Progenitor cell of endocrine pancreas (in vitro differentiated cells): ENCODE measurements at regions not wholly inside any gene's neighbourhood (a gene's known extent, or its start where the extent isn't known, plus 50 kb on each side); places are given as distances from the start of the nearest gene placed in this dataset.

Experiments
- DNase-seq: peaks from one replicate; pipeline ENCODE4 v3.0.0; 2021; ENCODE audit warnings: low spot score; ENCODE audit not compliant: unreplicated experiment
- H3K27ac Mint-ChIP-seq: 2 replicates; pipeline ENCODE4 v1.8.0; 2021; ENCODE audit warnings: mild to moderate bottlenecking, moderate library complexity, mixed read lengths
- H3K27me3 Mint-ChIP-seq: 2 replicates; pipeline ENCODE4 v1.8.0; 2021; ENCODE audit warnings: mixed read lengths
- H3K36me3 Mint-ChIP-seq: 2 replicates; pipeline ENCODE4 v1.8.0; 2022; ENCODE audit warnings: mixed read lengths; ENCODE audit not compliant: insufficient read depth
- H3K4me1 Mint-ChIP-seq: 2 replicates; pipeline ENCODE4 v1.8.0; 2021; ENCODE audit warnings: low read depth, mixed read lengths
- H3K4me3 Mint-ChIP-seq: 2 replicates; pipeline ENCODE4 v1.8.0; 2021; ENCODE audit warnings: low read depth, mild to moderate bottlenecking, moderate library complexity, mixed read lengths
- H3K9me3 Mint-ChIP-seq: 2 replicates; pipeline ENCODE4 v1.8.0; 2021; ENCODE audit warnings: low read depth, mixed read lengths
- CTCF ChIP-seq: fragments of 200-600 bp; sonication (generic); IDR thresholded peaks from one replicate; pipeline ENCODE4 v1.5.0; 2021; ENCODE audit warnings: antibody characterized with exemption, mild to moderate bottlenecking; ENCODE audit not compliant: unreplicated experiment

GRCh38 chr20:55251170-55251569, 754.1 kb downstream of the CBLN4 start:
- H3K9me3 Mint-ChIP-seq: peaks cover 15% of the 10 kb centered on the region
- H3K4me3 Mint-ChIP-seq: no peak overlapping the region
- no peaks in the 10 kb centered on the region for H3K36me3 Mint-ChIP-seq

GRCh38 chr20:55242853-55243252, 762.5 kb downstream of the CBLN4 start:
- no peak for TF ChIP-seq CTCF
- Mint-ChIP-seq H3K27ac (no peak overlapping the region), H3K4me3 (no peak overlapping the region), H3K36me3 (no peaks in the 10 kb centered on the region), H3K27me3 (no peaks in the 10 kb centered on the region), H3K4me1 (no peaks in the 10 kb centered on the region), H3K9me3 (peaks cover 12% of the 10 kb centered on the region)
- no peak for DNase-seq

More at GRCh38 chr20:55251170-55251569, 754.1 kb downstream of the CBLN4 start:
- Mint-ChIP-seq H3K27me3 (no peaks in the 10 kb centered on the region), H3K27ac (no peak overlapping the region), H3K4me1 (no peaks in the 10 kb centered on the region)
- no peak for TF ChIP-seq CTCF
- DNase-seq: no peak

- Mint-ChIP-seq H3K27ac (no peak overlapping the region), H3K9me3 (peaks cover 5% of the 10 kb centered on the region), H3K36me3 (no peaks in the 10 kb centered on the region), H3K4me3 (no peak overlapping the region), H3K27me3 (no peaks in the 10 kb centered on the region), H3K4me1 (no peaks in the 10 kb centered on the region)
- TF ChIP-seq CTCF: no peak
- DNase-seq: no peak
Observed at GRCh38 chr20:55239269-55239668, 763.9 kb downstream of the DOK5 start.

GRCh38 chr20:55232647-55233046, 757.3 kb downstream of the DOK5 start:
- DNase-seq: no peak
- TF ChIP-seq CTCF: no peak
- no peaks in the 10 kb centered on the region for H3K36me3 Mint-ChIP-seq
- no peaks in the 10 kb centered on the region for H3K4me1 Mint-ChIP-seq
- H3K27me3 Mint-ChIP-seq: no peaks in the 10 kb centered on the region
- no peak overlapping the region for H3K27ac Mint-ChIP-seq
- peaks cover 5% of the 10 kb centered on the region for H3K9me3 Mint-ChIP-seq
- H3K4me3 Mint-ChIP-seq: no peak overlapping the region

GRCh38 chr20:55229451-55229850, 754.1 kb downstream of the DOK5 start:
- H3K4me1 Mint-ChIP-seq: no peaks in the 10 kb centered on the region
- H3K9me3 Mint-ChIP-seq: peaks cover 5% of the 10 kb centered on the region
- no peak overlapping the region for H3K4me3 Mint-ChIP-seq
- no peak overlapping the region for H3K27ac Mint-ChIP-seq
- no peak for TF ChIP-seq CTCF
- no peaks in the 10 kb centered on the region for H3K27me3 Mint-ChIP-seq
- H3K36me3 Mint-ChIP-seq: no peaks in the 10 kb centered on the region
- no peak for DNase-seq
